IMR-90 (cell line): ENCODE measurements at regions not wholly inside any gene's neighbourhood (a gene's known extent, or its start where the extent isn't known, plus 50 kb on each side); places are given as distances from the start of the nearest gene placed in this dataset.

ENCODE experiments used
- ATAC-seq: fragments of 200-7000 bp; cut with Tn5 transposase; 2 replicates; pipeline ENCODE4 v1.9.1; 2020; ENCODE audit warnings: low read depth, mild to moderate bottlenecking, moderate library complexity
- BruUV-seq: library from RNA; stranded (reverse); fragments of 400-500 nt; replicated peaks from 2 replicates; lab custom pipeline; 2021; lab: Mats Ljungman, UMichigan
- CTCF ChIA-PET: fragments of 300-600 bp; formaldehyde crosslinking; extraction: SDS; loops from one replicate; lab custom pipeline; 2021; ENCODE audit warnings: antibody characterized with exemption; lab: Yijun Ruan, JAX
- POLR2A ChIA-PET: fragments of 300-600 bp; sonication (Branson Sonifier 250); formaldehyde crosslinking; loops from one replicate; lab custom pipeline; 2022; ENCODE audit warnings: antibody characterized with exemption; ENCODE audit not compliant: unreplicated experiment; lab: Charles Lee
- DNase-seq: peaks from one replicate; pipeline ENCODE4 v3.0.0; 2013
- H2AFZ ChIP-seq: replicated peaks from 2 replicates; pipeline ENCODE3; 2013; ENCODE audit warnings: low read length, mild to moderate bottlenecking; ENCODE audit not compliant: poor library complexity
- H2AK5ac ChIP-seq: 2 replicates; pipeline ENCODE4 v1.6.1; 2013; ENCODE audit warnings: low read depth, low read length, inconsistent platforms
- H2AK9ac ChIP-seq: replicated peaks from 2 replicates; pipeline ENCODE3; 2013; ENCODE audit warnings: mild to moderate bottlenecking, low read depth, low read length, moderate library complexity; ENCODE audit not compliant: poor library complexity
- H2BK120ac ChIP-seq: 2 replicates; pipeline ENCODE4 v1.6.1; 2013; ENCODE audit warnings: low read depth, low read length, inconsistent platforms
- H2BK15ac ChIP-seq: 3 replicates; pipeline ENCODE4 v1.6.1; 2013; ENCODE audit warnings: low read depth, low read length, inconsistent platforms
- H2BK20ac ChIP-seq: 2 replicates; pipeline ENCODE4 v1.6.1; 2013; ENCODE audit warnings: low read depth, mild to moderate bottlenecking, inconsistent platforms, low read length, moderate library complexity
- H2BK5ac ChIP-seq: 2 replicates; pipeline ENCODE4 v1.6.1; 2013; ENCODE audit warnings: mild to moderate bottlenecking, low read depth, low read length, inconsistent platforms; ENCODE audit not compliant: poor library complexity, severe bottlenecking
- H3K14ac ChIP-seq: replicated peaks from 2 replicates; pipeline ENCODE4 v1.6.1; 2013; ENCODE audit warnings: low read depth, low read length, inconsistent platforms
- H3K18ac ChIP-seq: 2 replicates; pipeline ENCODE4 v1.6.1; 2013; ENCODE audit warnings: low read depth, low read length, control low read depth
- H3K23ac ChIP-seq: 2 replicates; pipeline ENCODE4 v1.6.1; 2013; ENCODE audit warnings: low read depth, low read length, inconsistent platforms
- H3K27ac ChIP-seq: 2 replicates; pipeline ENCODE4 v1.5.1; 2013; ENCODE audit warnings: mild to moderate bottlenecking, control low read depth, low read length; ENCODE audit not compliant: insufficient read depth
- H3K27me3 ChIP-seq: 2 replicates; pipeline ENCODE4 v1.6.1; 2013; ENCODE audit warnings: low read length; ENCODE audit not compliant: control insufficient read depth, insufficient read depth
- H3K36me3 ChIP-seq: 2 replicates; pipeline ENCODE4 v1.6.1; 2013; ENCODE audit warnings: low read length, mixed read lengths; ENCODE audit not compliant: control insufficient read depth, insufficient read depth
- H3K4ac ChIP-seq: 2 replicates; pipeline ENCODE4 v1.6.1; 2013; ENCODE audit warnings: low read depth, low read length, inconsistent platforms
- H3K4me1 ChIP-seq: 2 replicates; pipeline ENCODE4 v1.6.1; 2013; ENCODE audit warnings: low read length, mixed read lengths; ENCODE audit not compliant: control insufficient read depth, insufficient read depth
- H3K4me2 ChIP-seq: 2 replicates; pipeline ENCODE4 v1.6.1; 2013; ENCODE audit warnings: low read depth, mild to moderate bottlenecking, control low read depth, low read length, moderate library complexity
- H3K4me3 ChIP-seq: 2 replicates; pipeline ENCODE4 v1.5.1; 2013; ENCODE audit warnings: low read depth, mild to moderate bottlenecking, control low read depth, low read length, moderate library complexity; ENCODE audit not compliant: insufficient read depth
- H3K56ac ChIP-seq: 2 replicates; pipeline ENCODE4 v1.6.1; 2013; ENCODE audit warnings: low read length, inconsistent platforms; ENCODE audit not compliant: insufficient read depth; ENCODE audit errors: extremely low read depth
- H3K79me1 ChIP-seq, 2 experiments: 2 replicates each; pipeline ENCODE4 v1.6.1; 2013; ENCODE audit warnings: low read length in 2 of 2, inconsistent platforms in 1 of 2, low read depth in 1 of 2
- H3K9ac ChIP-seq: 2 replicates; pipeline ENCODE4 v1.6.1; 2013; ENCODE audit warnings: low read depth, low read length, control low read depth
- H3K9me1 ChIP-seq: 2 replicates; pipeline ENCODE4 v1.6.1; 2013; ENCODE audit warnings: low read length, inconsistent platforms; ENCODE audit not compliant: insufficient read depth
- H3K9me3 ChIP-seq: 2 replicates; pipeline ENCODE4 v1.6.1; 2013; ENCODE audit warnings: low read length; ENCODE audit not compliant: control insufficient read depth, insufficient read depth
- H4K20me1 ChIP-seq: 2 replicates; pipeline ENCODE4 v1.6.1; 2013; ENCODE audit warnings: low read length, inconsistent platforms; ENCODE audit not compliant: insufficient read depth
- H4K5ac ChIP-seq: 2 replicates; pipeline ENCODE4 v1.6.1; 2013; ENCODE audit warnings: mild to moderate bottlenecking, low read depth, low read length, control low read depth
- H4K8ac ChIP-seq, 2 experiments: 2 replicates each; pipeline ENCODE4 v1.6.1; 2013; ENCODE audit warnings: low read depth in 2 of 2, low read length in 2 of 2, control low read depth in 1 of 2, inconsistent platforms in 1 of 2
- H4K91ac ChIP-seq: 2 replicates; pipeline ENCODE4 v1.6.1; 2013; ENCODE audit warnings: low read depth, low read length, inconsistent platforms; ENCODE audit not compliant: insufficient read depth
- BHLHE40 ChIP-seq: fragments of 150-350 bp; IDR thresholded peaks from 2 replicates; pipeline ENCODE4 v1.6.1; 2016; ENCODE audit warnings: mild to moderate bottlenecking, low read depth, low read length
- CEBPB ChIP-seq: IDR thresholded peaks from 2 replicates; pipeline ENCODE4 v1.6.1; 2012; ENCODE audit warnings: low read depth, low read length, improper control_type of control experiment
- CHD1 ChIP-seq: IDR thresholded peaks from 2 replicates; pipeline ENCODE4 v1.6.1; 2012; ENCODE audit warnings: low read depth, low read length, improper control_type of control experiment
- FOS ChIP-seq: fragments of 150-350 bp; IDR thresholded peaks from 2 replicates; pipeline ENCODE4 v1.6.1; 2016; ENCODE audit warnings: low read depth, low read length
- MAFK ChIP-seq: IDR thresholded peaks from 2 replicates; pipeline ENCODE4 v1.6.1; 2012; ENCODE audit warnings: low read depth, low read length, improper control_type of control experiment
- MAZ ChIP-seq: IDR thresholded peaks from 2 replicates; pipeline ENCODE4 v1.6.1; 2012; ENCODE audit warnings: low read depth, mild to moderate bottlenecking, low read length, improper control_type of control experiment, moderate library complexity, borderline replicate concordance
- MXI1 ChIP-seq: IDR thresholded peaks from 2 replicates; pipeline ENCODE4 v1.6.1; 2012; ENCODE audit warnings: low read depth, mild to moderate bottlenecking, low read length, moderate library complexity, borderline replicate concordance
- NFE2L2 ChIP-seq: fragments of 150-350 bp; IDR thresholded peaks from 2 replicates; pipeline ENCODE4 v1.6.1; 2016; ENCODE audit warnings: low read depth, mild to moderate bottlenecking, low read length
- POLR2A ChIP-seq: IDR thresholded peaks from 2 replicates; pipeline ENCODE4 v1.6.1; 2012; ENCODE audit warnings: mild to moderate bottlenecking, low read depth, low read length
- RAD21 ChIP-seq: IDR thresholded peaks from 2 replicates; pipeline ENCODE4 v1.6.1; 2012; ENCODE audit warnings: low read length, improper control_type of control experiment
- RCOR1 ChIP-seq: IDR thresholded peaks from 2 replicates; pipeline ENCODE4 v1.6.1; 2012; ENCODE audit warnings: mild to moderate bottlenecking, low read length, improper control_type of control experiment; ENCODE audit not compliant: insufficient replicate concordance
- RFX5 ChIP-seq: IDR thresholded peaks from 2 replicates; pipeline ENCODE4 v1.8.0; 2012; ENCODE audit warnings: low read depth, mild to moderate bottlenecking, low read length, moderate library complexity
- WGBS, 2 experiments: methylation state at CpG; one replicate each; pipeline versions ENCODE4 v1.1.5 to v1.1.7; 2013; ENCODE audit warnings: missing lambda C conversion rate in 2 of 2; ENCODE audit not compliant: insufficient read length in 1 of 2; ENCODE audit errors: extremely low coverage in 2 of 2; 5-methylcytosine and 5-hydroxymethylcytosine counted together
- dilution Hi-C: fragments of 300-500 bp; cut with HindIII; formaldehyde crosslinking; loops from one replicate; pipeline ENCODE4 v1.14.3; 2018; ENCODE audit warnings: low sequenced_read_pairs; ENCODE audit not compliant: unreplicated experiment
- in situ Hi-C: fragments of 300-500 bp; cut with MboI; formaldehyde crosslinking; loops from 3 replicates; pipeline ENCODE4 v1.14.3; 2019; ENCODE audit warnings: low sequenced_read_pairs, inconsistent platforms, mixed read lengths
- intact Hi-C: fragments of 100-400 bp; cut with micrococcal nuclease; formaldehyde crosslinking; loops from 2 replicates; pipeline ENCODE4 v1.10.0; 2022
- TF ChIP-seq, protein P1 (sequence below): conservative IDR thresholded peaks from 2 replicates; pipeline ENCODE4 v1.5.1; 2012; ENCODE audit warnings: mild to moderate bottlenecking, low read depth, low read length, improper control_type of control experiment
- TF ChIP-seq, protein P2 (sequence below): fragments of 150-350 bp; IDR thresholded peaks from 2 replicates; pipeline ENCODE4 v1.6.1; 2016; ENCODE audit warnings: low read depth, mild to moderate bottlenecking, low read length, moderate library complexity, borderline replicate concordance

DNA sequence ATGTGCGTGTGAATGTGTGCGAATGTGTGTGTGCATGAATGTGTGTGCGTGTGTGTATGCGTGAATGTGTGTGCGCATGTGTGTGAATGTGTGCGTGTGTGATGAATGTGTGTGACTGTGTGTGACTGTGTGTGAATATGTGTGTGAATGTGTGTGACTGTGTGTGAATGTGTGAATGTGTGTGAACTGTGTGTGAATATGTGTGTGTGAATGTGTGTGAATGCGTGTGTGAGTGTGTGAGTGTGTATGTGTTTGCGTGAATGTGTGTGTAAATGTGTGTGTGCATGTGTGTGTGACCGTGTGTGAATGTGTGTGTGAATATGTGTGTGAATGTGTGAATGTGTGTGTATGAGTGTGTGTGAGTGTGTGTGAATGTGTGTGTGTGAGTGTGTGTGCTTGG is 1103.8 kb downstream of the TSN start:
- Histone ChIP-seq H3K9me1 (no peaks in the 10 kb centered on the region), H3K18ac (no peak overlapping the region), H3K14ac (no peak overlapping the region), H2BK20ac (no peak overlapping the region), H3K36me3 (no peaks in the 10 kb centered on the region), H4K5ac (no peak overlapping the region), H2BK5ac (peak overlapping the region; percentile 58), H4K8ac (no peak overlapping the region), H4K91ac (no peak overlapping the region), H3K27ac (no peak overlapping the region), H4K20me1 (no peaks in the 10 kb centered on the region), H3K56ac (no peak overlapping the region), H2BK15ac (no peak overlapping the region), H2AK5ac (no peak overlapping the region), H3K4ac (no peak overlapping the region), H3K9ac (no peak overlapping the region), H3K23ac (no peak overlapping the region), H2BK120ac (no peak overlapping the region), H3K79me1 (no peaks in the 10 kb centered on the region), H2AK9ac (no peak overlapping the region), H2AFZ (no peak overlapping the region), H3K4me1 (no peaks in the 10 kb centered on the region), H3K4me3 (no peak overlapping the region), H3K9me3 (peaks cover 11% of the 10 kb centered on the region), H3K4me2 (no peak overlapping the region), H3K27me3 (no peaks in the 10 kb centered on the region)
- 89% methylated on average over 8 of the region's 9 CpGs; no CpG with 5 or more reads in 1 of the 2 experiments for WGBS, 2 experiments
- POLR2A ChIA-PET = no interaction called here
- CTCF ChIA-PET = no interaction called here
- dilution Hi-C loops (no loop called here), intact Hi-C loops (no loop called here), in situ Hi-C loops (no loop called here)
- TF ChIP-seq MXI1 = no peak
- no peak for TF ChIP-seq MAFK
- TF ChIP-seq CEBPB = no peak
- TF ChIP-seq BHLHE40 = no peak
- TF ChIP-seq, protein P1, sequence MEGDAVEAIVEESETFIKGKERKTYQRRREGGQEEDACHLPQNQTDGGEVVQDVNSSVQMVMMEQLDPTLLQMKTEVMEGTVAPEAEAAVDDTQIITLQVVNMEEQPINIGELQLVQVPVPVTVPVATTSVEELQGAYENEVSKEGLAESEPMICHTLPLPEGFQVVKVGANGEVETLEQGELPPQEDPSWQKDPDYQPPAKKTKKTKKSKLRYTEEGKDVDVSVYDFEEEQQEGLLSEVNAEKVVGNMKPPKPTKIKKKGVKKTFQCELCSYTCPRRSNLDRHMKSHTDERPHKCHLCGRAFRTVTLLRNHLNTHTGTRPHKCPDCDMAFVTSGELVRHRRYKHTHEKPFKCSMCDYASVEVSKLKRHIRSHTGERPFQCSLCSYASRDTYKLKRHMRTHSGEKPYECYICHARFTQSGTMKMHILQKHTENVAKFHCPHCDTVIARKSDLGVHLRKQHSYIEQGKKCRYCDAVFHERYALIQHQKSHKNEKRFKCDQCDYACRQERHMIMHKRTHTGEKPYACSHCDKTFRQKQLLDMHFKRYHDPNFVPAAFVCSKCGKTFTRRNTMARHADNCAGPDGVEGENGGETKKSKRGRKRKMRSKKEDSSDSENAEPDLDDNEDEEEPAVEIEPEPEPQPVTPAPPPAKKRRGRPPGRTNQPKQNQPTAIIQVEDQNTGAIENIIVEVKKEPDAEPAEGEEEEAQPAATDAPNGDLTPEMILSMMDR = no peak
- TF ChIP-seq NFE2L2 = no peak
- TF ChIP-seq RFX5 = no peak
- TF ChIP-seq RAD21 = no peak
- TF ChIP-seq CHD1 = no peak
- TF ChIP-seq, protein P2, sequence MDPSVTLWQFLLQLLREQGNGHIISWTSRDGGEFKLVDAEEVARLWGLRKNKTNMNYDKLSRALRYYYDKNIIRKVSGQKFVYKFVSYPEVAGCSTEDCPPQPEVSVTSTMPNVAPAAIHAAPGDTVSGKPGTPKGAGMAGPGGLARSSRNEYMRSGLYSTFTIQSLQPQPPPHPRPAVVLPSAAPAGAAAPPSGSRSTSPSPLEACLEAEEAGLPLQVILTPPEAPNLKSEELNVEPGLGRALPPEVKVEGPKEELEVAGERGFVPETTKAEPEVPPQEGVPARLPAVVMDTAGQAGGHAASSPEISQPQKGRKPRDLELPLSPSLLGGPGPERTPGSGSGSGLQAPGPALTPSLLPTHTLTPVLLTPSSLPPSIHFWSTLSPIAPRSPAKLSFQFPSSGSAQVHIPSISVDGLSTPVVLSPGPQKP = no peak
- TF ChIP-seq MAZ = no peak
- TF ChIP-seq FOS = no peak
- no peak for TF ChIP-seq RCOR1
- no peak for TF ChIP-seq POLR2A
- no peak for ATAC-seq
- DNase-seq = no peak
- no TSS peak for BruUV-seq
